Germinal center (tissue), 1 donor: ENCODE measurements at regions not wholly inside any gene's neighbourhood (a gene's known extent, or its start where the extent isn't known, plus 50 kb on each side); places are given as distances from the start of the nearest gene placed in this dataset.

ENCODE experiments used
- DNase-seq: peaks from one replicate; pipeline ENCODE4 v3.0.0; 2012; ENCODE audit warnings: mixed read lengths, low spot score

DNA sequence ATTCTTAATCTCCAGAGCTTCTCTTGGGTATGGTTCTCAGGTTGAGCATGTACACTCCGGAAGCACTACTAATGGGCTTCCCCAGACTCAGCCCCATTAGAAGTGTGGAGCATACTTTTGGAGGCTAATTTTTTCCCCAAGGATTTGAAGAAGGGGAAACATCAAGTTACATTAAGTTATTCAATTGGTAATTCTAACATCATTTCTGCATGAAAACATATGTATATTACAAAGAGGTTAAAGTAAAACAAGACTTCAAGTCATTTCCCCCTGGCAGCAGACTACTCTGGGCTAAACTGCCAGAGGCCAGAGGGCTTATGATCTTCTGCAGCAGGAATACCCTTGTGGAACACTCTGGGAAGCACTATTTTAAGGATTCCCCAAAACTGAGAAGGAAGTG, 227.7 kb upstream of the STK17B start:
- DNase-seq: no peak

- DNase-seq: no peak
Measured at GRCh38 chr2:196399722-196400691, 228.6 kb upstream of the STK17B start.

DNA sequence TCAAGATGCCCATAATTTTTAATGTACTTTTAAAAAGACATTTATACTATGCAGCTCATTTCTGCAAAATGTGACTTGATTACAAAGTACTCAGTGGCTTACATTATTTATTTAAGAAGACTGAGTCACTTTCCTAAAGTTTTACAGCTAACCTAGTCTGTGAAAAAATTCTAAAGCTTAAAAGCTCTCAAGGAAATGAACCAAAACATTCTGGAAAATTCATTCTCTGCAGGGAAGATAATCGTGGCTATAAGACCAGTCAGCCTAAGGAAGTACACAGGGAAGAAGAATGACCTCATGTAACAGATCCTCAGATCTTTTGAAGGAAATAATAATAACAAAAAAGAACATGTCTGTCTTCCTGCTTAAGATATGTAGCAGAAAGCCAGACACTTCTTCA, 232.1 kb upstream of the STK17B start:
- no peak for DNase-seq

DNA sequence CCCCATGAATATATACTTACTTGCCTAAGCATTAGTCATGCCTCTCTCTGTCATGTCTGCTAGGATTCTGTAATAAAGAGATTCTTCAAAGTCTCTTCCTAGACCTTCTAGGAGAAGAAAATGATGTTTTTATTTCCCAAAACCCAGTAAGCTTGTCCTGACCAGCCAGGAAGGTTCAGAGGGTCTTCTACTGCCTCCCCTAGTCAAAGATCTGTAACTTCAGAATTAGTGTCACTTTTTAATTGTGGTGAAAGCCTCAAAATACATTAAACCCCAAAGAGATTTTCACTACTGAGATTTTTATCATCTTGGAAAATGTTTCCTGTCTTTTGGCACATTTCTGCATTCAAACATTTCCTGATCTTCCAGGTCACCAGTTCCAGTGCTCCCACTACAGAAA, 232.9 kb upstream of the STK17B start:
- no peak for DNase-seq

- DNase-seq: no peak
Measured at GRCh38 chr2:196407675-196408264, 231.7 kb upstream of the CCDC150 start.

DNA sequence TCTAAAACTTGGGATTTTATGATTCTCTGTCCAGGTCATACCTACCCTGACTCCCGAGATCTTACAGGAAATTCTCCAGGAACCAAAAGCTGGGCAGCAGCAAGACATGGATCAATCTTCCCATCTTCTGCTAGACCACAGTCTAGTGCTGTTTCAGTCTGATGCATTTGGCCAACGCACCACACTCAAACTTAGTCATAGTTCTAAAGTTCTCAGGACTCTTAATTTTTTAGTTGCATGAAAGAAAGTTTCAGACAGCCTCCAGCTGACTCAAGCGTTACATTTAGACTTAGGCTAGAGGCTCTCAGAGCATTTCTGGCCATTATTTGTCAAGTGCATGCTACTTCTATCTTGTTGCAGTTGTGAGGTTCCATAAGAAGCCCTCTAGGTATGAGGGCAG, 230.1 kb upstream of the CCDC150 start:
- DNase-seq: no peak

GRCh38 chr2:196410008-196410407, 229.5 kb upstream of the CCDC150 start:
- no peak for DNase-seq

DNA sequence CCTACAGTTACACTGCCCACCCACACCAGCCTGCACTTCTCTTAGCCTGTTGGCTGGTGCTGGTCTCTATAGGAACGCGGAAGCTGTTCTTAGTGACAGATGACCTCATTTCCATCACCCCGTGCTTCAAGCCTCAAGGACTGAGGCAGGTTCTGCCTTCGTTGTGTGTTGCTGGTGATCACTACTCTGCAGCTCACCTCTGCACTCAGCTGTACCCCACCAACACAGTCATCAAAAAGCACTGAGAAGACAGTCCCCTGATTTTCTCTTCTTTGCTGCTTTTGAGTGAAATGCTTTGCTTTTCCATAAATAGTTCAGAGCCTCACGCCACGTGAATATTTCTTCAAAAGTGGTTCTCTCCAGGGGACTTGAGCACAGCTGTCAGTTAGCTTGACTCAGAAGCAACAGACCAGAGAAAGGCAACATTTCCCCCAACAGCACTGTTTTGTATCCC, 225.7 kb upstream of the CCDC150 start:
- DNase-seq: peak; percentile 20

- DNase-seq: no peak
Measured at GRCh38 chr2:196415384-196415783, 224.1 kb upstream of the CCDC150 start.

GRCh38 chr2:196420143-196420542, 219.4 kb upstream of the CCDC150 start:
- DNase-seq: no peak

- DNase-seq: no peak
Measured at GRCh38 chr2:196421880-196422279, 217.6 kb upstream of the CCDC150 start.

DNA sequence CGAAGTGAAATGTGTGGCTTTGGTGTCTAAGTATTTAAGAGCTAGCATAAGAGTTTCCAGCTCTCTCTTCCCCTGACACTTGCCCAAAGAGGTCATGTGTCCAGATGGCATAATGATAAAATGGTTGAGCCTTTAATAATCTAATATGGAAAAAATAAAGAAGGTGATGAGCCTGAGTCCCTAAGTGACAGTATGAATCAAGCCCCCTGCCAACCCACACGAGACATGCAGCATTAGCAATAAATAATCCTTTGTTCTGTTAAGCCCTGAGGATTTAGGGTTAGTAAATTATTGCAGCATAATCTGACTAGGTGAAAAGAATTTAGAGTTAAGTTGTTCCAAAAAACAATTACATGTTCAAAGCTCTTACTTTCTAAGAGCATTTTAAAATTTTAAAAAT, 217.2 kb upstream of the CCDC150 start:
- no peak for DNase-seq

DNA sequence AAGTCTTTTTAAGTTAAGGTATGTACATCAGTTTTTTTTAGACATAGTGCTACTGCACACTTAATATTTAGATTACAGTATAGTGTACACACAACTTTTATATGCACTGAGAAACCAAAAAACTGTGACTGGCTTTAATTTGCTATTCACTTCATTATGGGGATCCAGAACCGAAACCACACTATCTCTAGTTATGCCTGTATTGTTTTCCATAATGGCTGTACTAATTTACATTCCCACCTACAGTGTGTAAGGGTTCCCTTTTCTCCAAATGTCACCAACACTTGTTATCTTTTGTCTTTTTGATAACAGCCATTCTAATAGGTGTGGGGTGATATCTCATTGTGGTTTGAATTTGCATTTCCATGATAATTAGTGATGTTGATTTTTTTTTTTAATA, 213.4 kb upstream of the CCDC150 start:
- no peak for DNase-seq

DNA sequence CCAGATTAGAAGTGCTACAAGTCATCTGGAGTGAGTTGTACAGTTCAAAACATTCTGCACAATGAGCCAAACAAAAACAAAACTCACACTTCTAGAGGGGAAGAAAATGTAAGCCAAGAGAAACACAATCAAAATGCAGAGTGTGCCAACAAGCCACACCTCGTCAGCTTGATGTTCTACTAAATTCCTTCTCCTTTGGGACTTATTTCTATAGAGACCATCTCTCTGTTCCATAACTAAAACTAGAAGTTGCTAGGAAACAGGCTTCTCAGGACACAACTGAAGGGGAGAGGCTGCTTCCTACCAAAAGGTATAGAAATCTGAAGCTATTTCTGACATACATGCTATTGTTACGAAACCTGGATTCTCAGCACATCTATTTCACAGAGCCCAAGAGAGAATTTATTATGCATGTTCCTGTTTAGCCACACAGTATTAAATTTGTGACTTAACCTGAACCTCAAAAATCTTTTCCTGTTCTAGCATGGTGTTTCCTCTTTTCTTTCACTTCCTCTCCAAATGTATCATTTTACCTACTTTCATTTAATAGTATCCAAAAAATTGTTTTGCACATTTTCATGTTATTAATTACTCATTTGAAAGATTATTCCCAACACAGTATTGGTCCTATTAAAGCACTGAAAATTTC, 211.4 kb upstream of the CCDC150 start:
- DNase-seq: peak; percentile 6

- no peak for DNase-seq
Measured at GRCh38 chr2:196431076-196431475, 208.4 kb upstream of the CCDC150 start.

- DNase-seq: no peak
Measured at GRCh38 chr2:196431957-196432356, 207.6 kb upstream of the CCDC150 start.

- DNase-seq: no peak
Measured at GRCh38 chr2:196433116-196433515, 206.4 kb upstream of the CCDC150 start.

DNA sequence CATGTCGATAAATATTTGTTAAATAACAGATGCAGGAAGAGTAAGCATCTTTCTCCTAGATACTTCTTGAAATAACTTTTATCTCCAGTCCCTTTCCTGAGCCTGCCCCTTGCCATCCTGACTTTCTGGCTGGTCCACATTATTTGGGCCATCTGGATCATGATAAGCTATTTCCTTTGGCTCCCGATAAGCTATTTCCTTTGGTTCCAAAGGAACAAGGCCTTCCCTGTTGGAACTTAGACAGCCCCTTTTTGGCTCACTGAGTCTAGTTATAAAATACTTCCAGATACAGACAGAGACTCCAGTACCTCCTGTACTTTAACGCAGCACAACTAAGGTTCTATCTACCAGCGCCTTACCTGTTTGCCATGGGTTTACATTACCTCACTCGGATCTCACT, 205.3 kb upstream of the CCDC150 start:
- no peak for DNase-seq

DNA sequence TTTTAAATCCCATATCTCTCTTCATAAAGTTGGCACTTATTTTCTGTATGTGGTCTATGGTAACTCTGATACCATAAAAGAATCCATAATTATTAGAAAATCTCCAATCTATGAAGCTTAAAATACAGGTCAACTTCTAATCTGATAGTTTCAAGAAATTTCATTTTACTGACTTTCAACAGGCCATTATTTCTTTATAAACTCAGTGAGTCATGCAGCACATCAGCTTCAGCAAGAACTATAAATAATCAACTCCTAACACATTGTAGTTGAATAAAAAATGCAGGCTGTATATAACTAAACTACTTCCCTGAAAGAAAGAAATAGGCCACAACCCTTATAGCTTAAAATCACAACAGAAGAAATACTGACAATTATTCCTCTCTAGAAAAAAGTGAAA, 204.3 kb upstream of the CCDC150 start:
- no peak for DNase-seq

GRCh38 chr2:196437626-196438025, 201.9 kb upstream of the CCDC150 start:
- no peak for DNase-seq

DNA sequence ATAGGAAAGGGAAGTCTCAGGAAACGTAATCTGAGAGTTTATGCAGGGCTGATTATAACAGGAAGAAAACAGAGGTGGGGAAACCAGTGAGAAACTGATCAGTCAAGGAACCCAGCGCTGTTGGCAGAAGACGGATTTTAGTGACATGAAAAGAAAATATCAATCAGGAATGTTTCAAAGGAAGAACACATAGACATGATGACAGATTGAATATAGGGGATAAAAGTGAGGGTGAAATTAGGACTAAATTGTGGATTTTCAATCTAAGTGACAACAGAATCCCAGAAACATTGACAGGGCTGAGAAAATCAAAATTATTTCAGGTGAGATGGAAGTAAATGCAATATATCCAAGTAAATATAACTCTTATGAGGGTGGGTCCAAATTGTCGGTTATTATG, 199.8 kb upstream of the CCDC150 start:
- no peak for DNase-seq

DNA sequence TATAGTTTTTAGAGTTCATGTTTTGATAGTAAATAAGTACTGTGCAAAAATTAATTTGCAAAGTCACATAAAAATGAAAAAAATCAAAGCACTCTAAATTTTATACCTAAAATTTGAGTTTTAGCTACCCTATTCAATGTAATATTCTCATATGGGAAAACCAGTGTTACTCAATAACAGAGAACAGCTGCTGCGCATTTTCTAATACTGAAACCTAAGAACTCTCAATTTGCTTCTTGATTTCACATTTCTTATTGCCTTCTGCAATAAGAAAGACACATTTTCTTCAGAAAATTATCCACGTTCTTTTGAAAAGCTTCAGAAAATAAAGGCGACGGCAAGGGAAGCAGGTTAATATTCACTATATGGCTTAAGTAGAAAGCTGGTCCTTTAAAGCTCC, 199.1 kb upstream of the CCDC150 start:
- no peak for DNase-seq

DNA sequence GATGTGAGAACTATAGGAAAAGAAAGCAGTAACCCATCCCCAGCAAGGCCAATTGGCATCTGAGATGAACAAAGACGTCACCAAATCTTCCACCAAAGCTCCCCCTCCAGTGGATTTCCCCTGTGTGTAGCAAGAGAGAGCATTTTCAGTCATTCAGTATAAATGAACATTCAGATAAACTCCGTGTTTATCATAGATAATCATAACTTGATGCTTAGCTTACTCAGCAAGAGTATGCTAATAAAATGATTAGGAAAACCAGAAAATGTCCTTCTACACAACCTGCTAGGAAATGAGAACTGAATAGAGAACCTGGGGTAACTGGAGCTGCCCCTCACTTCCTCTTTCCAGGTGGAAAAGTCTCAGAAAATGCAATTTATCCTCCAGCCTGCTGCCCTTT, 198.0 kb upstream of the CCDC150 start:
- DNase-seq: no peak
